ENCODE measurements at regions not wholly inside any gene's neighbourhood (a gene's known extent, or its start where the extent isn't known, plus 50 kb on each side); places are given as distances from the start of the nearest gene placed in this dataset.

DNA sequence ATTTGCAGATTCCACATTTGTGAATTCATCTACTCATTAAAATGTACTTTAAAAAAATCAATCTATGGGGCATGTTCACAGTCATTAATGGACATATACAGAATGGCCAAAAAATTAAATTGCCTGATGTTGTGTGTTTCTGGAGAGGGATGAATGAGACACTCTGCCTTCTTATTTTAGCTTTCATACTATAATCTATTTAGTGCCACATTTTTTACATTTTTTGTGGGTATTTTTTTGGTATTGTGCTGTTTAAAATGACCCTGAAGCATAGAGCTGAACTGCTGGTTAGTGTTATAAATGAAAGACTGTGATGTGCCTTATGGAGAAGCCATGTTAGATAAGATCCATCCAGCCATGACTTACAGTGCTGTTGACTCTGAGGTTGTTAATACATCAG lies 961.8 kb upstream of the LRRN3 start:
- no peak for DNase-seq (ENCODE audit: low read depth, low spot score)

DNA sequence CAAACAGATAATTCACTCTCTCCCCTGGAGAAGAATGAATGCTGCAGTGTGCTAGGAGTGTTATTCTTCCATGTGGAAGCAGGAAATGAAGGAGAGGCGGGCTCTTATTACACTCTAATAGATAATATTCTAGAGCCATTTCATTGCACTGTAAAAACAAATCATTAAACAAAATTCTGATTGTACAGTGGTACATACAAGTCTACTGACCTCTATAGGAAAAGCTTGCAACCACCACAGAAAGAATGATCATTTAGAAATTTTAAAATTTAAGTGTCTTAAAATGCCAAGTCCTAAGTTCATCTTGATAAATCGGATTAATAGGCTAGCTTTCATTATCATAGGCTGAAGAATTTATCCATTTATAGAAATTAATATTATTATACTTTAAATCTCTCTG lies 960.3 kb upstream of the LRRN3 start:
- no peak for DNase-seq (ENCODE audit: low read depth, low spot score)

DNA sequence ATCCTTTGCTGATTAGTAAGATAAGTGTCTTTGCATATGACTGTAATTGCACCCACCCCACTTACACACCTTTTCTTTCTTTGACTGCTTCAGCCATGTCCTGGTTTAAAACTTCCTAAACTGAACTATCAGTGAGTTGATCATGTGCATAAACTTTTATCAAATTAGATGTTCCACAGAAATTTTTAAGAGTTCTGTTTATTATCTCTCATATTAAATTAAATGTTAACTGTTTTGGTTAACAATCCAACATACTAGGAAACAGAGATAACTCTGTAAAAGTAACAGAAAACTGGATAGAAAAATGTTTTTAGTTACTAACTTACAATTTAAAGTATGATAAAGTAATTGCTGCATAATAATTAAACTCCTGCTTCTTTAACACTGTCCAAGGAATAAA lies 959.6 kb upstream of the LRRN3 start:
- DNase-seq (ENCODE audit: low read depth, low spot score): no peak

DNA sequence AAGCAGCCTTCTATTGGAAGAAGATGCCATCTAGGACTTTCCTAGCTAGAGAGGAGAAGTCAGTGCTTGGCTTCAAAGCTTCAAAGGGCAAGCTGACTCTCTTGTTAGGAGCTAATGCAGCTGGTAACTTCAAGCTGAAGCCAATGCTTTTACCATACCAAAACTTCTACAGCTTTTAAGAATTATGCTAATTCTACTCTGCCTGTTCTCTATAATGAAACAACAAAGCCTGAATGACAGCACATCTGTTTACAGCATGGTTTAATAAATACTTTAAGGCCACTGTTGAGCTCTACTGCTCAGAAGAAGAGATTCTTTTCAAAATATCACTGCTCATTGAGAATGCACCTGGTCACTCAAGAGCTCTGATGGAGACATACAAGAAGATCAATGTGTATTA lies 951.9 kb upstream of the LRRN3 start:
- DNase-seq (ENCODE audit: low read depth, low spot score): no peak

DNA sequence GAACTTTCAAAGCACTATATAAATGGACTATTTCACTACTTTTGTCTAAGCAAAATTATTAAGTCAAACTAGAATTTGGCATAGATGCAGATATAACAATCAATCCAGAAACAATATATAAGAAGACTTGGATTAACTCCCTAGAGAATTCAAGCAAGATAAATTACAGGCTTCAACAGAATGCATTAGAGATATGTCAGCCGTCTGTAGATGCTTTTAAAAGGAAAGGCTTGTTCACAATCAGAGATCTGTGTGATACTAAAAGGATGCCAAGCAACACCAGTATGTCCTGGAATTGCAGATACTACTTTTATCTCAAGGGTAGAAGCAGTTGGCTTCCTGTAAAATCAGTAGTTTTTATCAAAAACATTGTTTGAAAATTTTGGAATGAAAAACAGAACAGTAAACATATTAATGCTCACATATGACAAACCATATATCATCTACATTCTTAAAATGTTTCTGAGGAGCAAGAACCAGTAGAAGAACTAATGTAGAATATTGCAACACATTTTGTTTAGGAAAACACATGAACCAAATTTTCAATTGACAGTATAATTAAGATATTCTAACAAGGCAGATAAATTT lies 947.9 kb upstream of the LRRN3 start:
- no peak for DNase-seq (ENCODE audit: low read depth, low spot score)

DNA sequence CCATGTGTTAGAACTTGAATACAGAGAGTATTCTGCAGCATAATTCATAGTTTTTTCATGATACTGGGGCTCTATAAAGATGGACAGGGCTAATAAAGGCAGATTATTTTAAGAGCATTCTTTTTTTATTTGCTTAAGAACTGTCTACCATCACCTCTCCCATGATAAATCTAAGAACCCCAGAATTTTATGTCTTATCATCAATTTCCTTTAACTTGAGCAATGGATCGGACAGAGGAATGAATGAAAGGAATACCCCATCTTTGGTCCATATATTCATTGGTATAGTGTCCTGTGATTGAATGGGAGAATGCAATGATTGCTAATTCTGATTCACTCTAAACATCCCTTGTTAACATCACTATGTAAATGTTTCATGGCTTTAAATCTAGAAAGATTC lies 946.3 kb upstream of the LRRN3 start:
- DNase-seq (ENCODE audit: low read depth, low spot score): no peak

DNA sequence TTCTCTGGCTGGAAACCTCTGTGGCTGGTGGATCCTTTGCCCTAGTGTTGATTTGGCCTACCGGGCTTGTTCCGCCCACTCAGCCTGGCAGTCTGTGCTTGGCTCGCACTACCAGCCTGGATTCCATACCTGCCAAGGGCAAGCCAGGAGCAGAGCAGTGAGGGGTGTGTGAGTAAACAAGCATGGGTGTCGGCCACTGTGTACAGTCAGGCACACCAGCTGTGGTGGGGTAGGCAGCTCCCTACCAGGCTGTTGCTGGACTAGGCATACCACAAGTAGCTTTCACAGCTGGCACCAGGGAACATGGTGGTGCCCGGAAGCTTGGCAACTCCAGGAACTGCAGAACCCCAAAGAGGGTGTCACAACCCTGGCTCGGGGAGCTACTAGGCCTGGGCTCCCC lies 942.9 kb upstream of the LRRN3 start:
- no peak for DNase-seq (ENCODE audit: low read depth, low spot score)

DNA sequence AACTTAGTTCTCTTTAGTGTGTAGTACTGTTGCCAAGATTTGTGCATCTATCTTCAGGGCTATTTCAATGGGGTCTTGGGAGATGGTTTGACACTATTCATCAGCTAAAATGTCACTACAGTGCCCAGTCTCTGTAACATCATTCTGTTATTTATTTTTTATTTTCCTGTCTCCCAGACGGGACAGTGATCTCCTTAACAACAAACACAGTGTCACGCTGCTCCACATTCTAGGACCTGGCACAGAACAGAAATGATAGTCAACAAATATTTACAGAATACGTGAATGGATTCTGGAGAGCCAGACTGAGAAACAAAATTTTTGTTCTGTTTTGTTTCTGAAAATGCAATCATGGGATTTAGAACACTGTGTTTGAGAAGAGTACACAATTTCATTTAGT lies 937.7 kb upstream of the LRRN3 start:
- DNase-seq (ENCODE audit: low read depth, low spot score): no peak

DNA sequence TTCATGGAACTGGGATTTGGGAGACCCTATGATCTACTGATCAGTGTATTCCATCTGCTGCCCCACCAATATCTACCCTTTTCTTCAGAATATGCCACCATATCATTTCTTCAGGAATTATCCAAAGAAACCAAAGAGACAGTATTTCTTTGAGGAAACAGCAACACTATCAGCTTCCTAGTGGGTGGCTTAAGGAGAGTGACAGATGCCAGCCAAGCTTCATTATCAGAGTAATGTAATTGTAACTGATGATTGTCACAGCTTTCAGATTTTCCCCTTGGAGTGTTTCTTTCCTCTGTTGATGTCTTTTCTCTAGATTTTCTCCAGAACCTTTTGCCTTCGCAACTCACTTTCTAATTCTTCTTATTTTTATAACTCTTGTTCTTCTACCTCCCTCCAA lies 934.4 kb upstream of the LRRN3 start:
- no peak for DNase-seq (ENCODE audit: low read depth, low spot score)

DNA sequence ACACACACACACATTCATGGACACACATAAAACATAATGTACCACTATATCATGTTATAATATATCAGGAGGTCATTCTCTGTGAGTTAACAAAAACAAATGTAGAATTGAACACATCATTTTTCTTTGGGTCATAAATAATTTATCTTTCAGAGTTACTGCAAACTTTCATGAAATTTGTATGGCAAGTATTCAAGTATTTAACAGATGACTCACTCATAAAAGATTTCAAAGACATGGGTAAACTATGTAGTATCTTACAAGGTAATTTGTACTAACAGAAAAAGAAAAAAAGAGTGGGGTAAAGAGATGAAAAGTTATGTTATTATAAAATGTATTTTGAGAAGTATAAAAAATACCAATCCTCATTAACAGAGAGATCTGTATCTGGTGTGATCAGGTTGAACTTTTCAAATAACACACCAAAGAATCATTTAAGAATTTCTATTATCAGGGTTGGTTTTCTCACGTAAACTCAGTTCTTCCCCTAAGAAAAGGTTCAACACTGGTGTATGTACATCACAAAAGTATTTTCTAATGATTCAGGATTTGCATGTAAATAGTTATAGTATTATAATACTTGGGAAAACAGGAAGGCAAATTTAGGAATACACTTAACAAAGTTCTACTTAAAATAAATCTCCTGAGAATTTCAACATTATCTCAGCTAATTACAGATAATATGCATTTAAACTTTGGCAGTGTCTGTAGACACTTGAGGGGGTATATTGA lies 933.1 kb upstream of the LRRN3 start:
- DNase-seq (ENCODE audit: low read depth, low spot score): no peak

DNA sequence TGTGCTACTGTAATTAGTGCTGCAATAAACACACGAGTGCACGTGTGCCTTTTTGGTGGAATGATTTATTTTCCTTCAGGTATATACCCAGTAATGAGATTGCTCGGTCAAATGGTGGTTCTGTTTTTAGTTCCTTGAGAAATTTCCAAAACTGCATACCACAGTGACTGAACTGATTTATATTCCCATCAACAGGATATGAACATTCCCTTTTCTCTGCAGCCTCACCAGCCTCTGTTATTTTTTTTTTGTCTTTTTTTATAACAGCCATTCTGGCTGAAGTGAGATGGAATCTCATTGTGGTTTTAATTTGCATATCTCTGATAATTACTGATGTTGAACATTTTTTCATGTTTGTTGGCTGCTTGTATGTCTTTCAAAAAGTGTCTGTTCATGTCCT lies 922.9 kb upstream of the LRRN3 start:
- no peak for DNase-seq (ENCODE audit: low read depth, low spot score)

DNA sequence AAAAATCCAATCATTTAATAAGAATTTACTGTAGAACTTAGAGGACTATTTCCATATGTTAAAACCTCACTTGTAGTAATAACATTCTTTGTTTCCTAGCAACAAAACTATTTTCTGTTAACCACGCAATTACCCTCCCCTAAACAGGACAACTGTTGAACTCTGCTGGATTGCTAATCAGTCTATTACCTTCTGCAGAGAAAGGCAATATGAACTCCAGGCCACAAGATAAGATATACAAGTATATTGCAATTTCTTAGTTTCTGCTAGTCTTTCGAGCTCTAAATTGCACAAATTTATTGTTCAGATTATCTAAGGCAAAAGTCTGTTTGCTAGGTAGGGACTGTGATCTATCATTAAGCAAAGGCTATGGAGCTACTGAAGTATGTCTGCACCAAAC lies 920.1 kb upstream of the LRRN3 start:
- DNase-seq (ENCODE audit: low read depth, low spot score): no peak

DNA sequence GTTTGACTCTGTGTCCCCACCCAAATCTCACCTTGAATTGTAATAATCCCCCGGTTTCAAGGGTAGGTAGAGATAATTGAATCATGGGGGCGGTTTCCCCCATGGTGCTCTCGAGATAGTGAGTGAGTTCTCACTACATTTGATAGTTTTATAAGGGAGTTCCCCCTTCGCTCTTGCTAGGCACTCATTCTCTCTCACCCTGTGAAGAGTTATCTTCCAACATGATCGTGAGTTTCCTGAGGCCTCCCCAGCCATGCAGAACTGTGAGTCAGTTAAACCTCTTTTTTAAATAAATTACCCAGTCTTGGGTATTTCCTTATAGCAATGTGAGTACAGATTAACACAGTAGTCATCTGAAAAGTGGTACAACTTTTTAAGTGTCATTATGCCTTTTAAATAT lies 913.5 kb upstream of the LRRN3 start:
- no peak for DNase-seq (ENCODE audit: low read depth, low spot score)

DNA sequence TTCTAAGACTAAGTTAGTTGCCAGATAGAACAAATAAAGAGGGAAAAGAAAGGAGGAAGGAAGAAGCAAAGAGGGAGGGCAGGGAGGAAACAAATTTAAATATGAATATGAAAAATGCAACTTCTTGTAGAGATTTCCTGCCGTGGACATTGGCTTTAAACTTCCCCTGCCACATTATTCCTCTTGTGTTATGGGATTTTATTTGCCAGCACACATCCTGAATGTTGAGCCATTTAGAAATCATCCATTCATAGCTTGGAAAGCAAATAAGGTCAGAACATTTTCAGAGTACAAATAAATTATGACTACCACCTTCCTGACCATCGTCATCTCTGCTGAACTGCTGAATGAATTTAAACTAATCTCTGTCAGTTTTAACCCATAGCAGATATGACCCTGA lies 911.9 kb upstream of the LRRN3 start:
- DNase-seq (ENCODE audit: low read depth, low spot score): no peak

DNA sequence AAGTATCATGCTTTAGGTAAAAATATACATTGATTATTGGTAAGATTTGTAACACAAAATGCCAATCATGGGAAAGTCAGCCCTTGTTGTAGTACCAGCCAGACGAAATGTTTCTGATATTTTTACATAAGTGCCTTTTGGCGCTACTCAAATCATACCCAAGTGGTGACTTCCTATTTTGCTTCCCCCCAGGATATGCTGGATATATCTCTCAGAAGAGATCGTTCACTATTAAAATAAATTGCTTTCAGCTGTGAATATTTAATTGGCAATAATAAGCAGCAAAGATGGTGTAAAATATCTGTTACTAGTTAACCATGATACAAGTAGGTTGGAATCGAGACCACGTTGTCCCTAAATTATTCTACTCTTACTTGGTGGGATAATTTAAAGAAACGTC lies 909.2 kb upstream of the LRRN3 start:
- no peak for DNase-seq (ENCODE audit: low read depth, low spot score)

DNA sequence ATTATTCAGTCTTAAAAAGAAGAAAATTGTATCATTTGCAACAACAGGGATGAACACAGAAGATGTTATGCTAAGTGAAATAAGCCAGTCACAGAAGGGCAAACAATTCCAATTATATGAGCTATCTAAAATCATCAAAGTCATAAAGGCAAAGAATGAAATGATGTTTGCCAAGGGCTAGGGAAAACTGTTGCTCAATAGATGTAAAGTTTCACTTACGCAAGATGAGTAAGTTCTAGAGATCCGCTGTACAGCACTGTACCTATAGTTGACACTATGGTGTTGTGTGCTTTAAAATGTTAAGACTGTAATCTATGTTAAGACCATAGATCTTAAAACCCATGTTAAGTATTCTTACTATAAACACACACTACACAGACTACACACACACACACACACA lies 904.6 kb upstream of the LRRN3 start:
- DNase-seq (ENCODE audit: low read depth, low spot score): no peak

DNA sequence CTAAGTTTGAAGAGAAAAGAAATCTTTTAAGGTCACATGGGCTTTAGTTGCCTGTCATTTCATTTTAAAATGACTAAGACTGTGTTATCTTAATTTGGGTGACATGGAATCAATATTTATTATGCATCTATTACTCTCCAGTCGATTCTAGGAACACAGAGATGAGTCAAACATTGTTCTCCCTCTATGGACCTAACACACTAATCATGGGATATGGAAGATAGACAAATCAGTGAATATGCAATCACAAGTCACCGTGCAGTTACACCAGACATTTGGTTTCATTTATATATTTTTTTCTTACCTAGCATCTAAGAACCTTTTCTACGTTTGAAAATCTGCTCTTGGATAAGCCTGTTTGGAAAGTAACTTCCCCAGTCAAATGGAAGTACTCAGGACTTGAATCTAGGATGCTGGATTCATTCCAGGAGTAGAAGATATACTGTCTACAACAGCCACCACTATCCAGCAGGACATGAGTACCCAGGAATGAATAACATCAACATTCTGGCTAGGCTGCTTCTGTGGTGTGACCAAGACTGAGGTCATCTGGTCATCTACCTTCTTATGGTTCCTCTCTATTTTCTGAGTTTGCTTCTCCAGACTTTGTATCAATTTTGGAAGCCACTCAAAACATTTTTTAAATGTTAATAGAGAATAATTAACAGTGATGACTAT lies 902.9 kb upstream of the LRRN3 start:
- DNase-seq (ENCODE audit: low read depth, low spot score): no peak

DNA sequence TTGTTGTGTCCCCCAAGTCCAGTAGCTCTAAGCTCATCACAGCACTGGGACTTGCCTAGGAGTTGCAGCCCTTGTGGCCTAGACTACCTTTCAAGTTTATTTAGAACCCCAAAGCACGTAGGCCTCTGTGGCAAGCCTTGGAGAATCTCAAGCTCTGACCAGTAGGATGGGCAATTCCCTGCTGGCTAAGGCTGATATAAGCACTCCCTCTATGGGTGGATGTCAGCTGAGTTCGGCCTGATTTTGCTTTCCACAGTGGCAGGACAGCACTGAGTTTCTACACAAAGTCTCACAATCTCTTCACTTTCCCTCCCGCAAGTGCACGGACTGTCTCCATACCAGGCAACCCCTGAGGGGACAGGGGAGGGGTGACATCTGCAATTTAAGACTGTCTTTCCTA lies 886.4 kb upstream of the LRRN3 start:
- DNase-seq (ENCODE audit: low read depth, low spot score): no peak

DNA sequence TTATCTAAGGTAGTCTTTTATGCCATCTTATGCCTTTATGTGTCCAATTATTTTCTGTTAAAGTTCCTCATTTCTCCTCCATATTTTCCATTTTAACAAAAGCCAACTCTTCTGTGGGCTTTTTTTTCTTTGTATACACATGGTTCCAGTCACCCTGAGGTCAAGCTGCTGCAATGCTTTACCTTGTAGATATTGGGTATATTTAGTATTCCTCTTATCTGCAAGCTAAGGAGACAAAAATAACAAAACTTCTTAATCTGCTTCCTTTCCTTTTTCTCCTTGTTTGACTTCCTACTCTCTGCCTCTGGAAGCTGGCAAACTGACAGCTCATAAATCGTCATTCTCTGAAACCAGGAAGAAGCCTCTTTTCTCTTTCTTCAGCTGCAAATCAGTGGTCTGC lies 885.0 kb upstream of the LRRN3 start:
- DNase-seq (ENCODE audit: low read depth, low spot score): no peak

DNA sequence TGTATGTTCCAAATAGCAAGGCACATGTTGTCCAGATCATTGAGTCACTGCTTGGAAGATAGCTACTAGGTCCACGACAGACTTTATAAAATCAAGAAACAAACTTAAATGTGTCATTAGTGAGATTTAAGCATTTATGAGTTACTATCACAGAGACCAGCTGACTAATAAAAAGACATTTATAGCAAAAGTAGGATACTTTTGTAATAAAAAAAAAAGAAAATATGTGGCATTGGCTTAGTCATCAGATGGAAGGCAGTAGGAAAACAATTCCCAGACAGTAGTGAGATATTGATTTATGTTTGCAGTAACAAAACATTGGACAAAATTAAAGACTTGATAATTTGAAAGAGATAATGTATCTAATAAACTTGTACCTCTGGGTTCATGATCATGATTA lies 881.0 kb upstream of the LRRN3 start:
- DNase-seq (ENCODE audit: low read depth, low spot score): no peak

DNA sequence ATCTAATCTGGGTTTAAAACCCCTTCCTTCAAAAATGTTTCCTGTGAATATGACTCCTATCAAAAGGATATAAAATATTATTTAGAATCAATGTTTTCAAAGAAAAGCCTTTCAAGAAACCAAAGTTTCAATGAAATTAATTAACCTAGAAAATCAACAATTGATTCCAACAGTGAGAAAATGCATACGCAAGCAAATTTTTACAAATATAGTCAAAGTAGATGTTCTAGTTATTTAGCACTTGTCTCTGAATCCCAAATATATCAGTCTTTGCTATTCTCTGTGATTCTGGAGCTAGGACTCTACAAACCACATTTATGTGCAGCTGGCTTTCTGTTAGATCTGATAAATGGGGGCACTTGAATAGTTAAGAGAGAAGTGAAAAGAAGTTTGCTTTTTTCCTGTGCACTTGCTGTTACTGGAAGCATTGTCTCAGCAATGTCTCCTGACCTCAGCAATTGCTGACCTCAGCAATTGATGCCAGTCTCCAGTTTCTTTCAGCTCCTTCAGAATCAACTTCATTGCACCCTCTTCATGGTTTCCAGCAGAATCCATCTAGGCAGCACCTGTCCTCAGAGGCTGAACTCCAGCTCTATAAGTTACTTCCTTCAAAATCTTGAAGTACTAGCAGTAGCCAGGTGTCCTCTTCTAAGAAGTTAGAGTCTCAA lies 879.9 kb upstream of the LRRN3 start:
- no peak for DNase-seq (ENCODE audit: low read depth, low spot score)

DNA sequence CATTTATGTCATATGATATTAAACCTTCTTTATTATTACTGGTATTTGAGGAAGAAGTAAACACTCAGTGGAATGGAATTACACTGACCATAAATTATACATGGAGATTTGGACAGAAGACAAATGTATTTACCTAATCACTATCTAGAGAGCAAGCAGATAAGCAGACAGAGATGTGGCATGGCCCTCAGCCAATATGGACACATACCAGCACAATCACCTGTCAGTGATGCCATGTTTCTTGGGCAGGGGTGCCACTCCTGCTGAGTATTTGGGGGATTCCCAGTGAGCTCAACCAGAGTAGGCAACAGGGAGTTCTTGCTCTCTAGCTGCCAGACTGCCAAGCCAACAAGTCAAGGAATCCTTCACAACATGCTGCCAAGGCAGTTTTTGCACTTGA lies 866.3 kb upstream of the LRRN3 start:
- DNase-seq (ENCODE audit: low read depth, low spot score): no peak

DNA sequence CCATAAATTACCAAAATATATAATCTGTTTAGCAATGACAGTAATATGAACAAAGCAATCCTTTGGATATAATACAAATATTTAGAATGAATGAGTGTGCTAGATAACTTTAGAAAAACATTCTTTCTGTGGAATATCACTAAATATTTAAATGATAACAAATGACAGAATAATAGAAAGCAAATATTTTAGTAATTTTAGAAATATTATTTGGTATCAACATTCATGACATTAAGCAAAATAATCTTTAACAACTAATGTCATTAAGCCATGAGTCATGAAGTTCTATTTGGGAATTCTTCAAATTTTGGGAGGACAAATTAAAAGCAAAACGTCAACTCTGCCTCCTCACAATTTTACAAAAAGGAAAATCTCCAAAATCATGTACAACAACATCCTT lies 844.8 kb upstream of the LRRN3 start:
- no peak for DNase-seq (ENCODE audit: low read depth, low spot score)

Data from smooth muscle cell of the brain vasculature (primary cell).